ENCODE measurements at regions not wholly inside any gene's neighbourhood (a gene's known extent, or its start where the extent isn't known, plus 50 kb on each side); places are given as distances from the start of the nearest gene placed in this dataset.
A peak's percentile ranks its signal among the peaks of the same experiment; 100 is the strongest.

- TF ChIP-seq ZNF148 (tag by site-specific recombination; IDR thresholded peaks at IDR 0.05; ENCODE audit: borderline replicate concordance) (no peak), ZNF423 (tag by site-specific recombination; IDR thresholded peaks at IDR 0.05) (no peak), ZIC2 (tag by site-specific recombination; IDR thresholded peaks at IDR 0.05) (no peak), GLI4 (tag by site-specific recombination; IDR thresholded peaks at IDR 0.05) (no peak), RBAK (tag by site-specific recombination; IDR thresholded peaks at IDR 0.05) (no peak), HIC1 (tag by site-specific recombination; IDR thresholded peaks at IDR 0.05) (peak; percentile 45; the same call in 1 of the 2 replicates), HOXD13 (CRISPR knock-in tag; IDR thresholded peaks at IDR 0.05; ENCODE audit: borderline replicate concordance) (peak; percentile 91)
Measured at GRCh38 chr20:6882561-6883291, 115.2 kb downstream of the BMP2 start (continued).

- Histone ChIP-seq H3K36me3 (ENCODE audit: control insufficient read depth in 2 of 2, insufficient read depth in 1 of 2, low read length in 2 of 2) (no peaks in the 10 kb centered on the region), H3K27ac (ENCODE audit: extremely low read depth, low read depth, low read length) (no peak overlapping the region; the same call in 1 of the 2 replicates), H3K4me1 (ENCODE audit: control insufficient read depth, insufficient read depth, low read length) (peaks cover 5% of the 10 kb centered on the region; the same call in 1 of the 2 replicates), H3K9me3 (ENCODE audit: control insufficient read depth, insufficient read depth, low read depth, low read length) (no peaks in the 10 kb centered on the region), H3K4me3 (ENCODE audit: low read depth, low read length) (no peak overlapping the region)
- TF ChIP-seq SCRT1 (tag by site-specific recombination; IDR thresholded peaks at IDR 0.05; ENCODE audit: borderline replicate concordance): no peak
- no peak for TF ChIP-seq BCL11A (tag by site-specific recombination; IDR thresholded peaks at IDR 0.05; ENCODE audit: low read depth)
- no peak for TF ChIP-seq ZNF132 (tag by site-specific recombination; IDR thresholded peaks at IDR 0.05; ENCODE audit: borderline replicate concordance)
- no peak for TF ChIP-seq ZNF624 (tag by site-specific recombination; IDR thresholded peaks at IDR 0.05)
- POLR2A ChIA-PET: no interaction called here
- CTCF ChIA-PET: interaction anchor here (0.6 kb wide), 1 partner anchor 459 kb away, joined by 3 read pairs; no protein-coding TSS in a partner anchor
Measured at GRCh38 chr20:6884114-6884513, 116.6 kb downstream of the BMP2 start.

GRCh38 chr20:6886065-6886729 lies 118.7 kb downstream of the BMP2 start:
- Histone ChIP-seq H3K9me3 (ENCODE audit: control insufficient read depth, insufficient read depth, low read depth, low read length) (no peaks in the 10 kb centered on the region), H3K27ac (ENCODE audit: extremely low read depth, low read depth, low read length) (no peak overlapping the region), H3K4me3 (ENCODE audit: low read depth, low read length) (no peak overlapping the region), H3K4me1 (ENCODE audit: control insufficient read depth, insufficient read depth, low read length) (peaks cover 5% of the 10 kb centered on the region; the same call in 1 of the 2 replicates), H3K36me3 (ENCODE audit: control insufficient read depth in 2 of 2, insufficient read depth in 1 of 2, low read length in 2 of 2) (no peaks in the 10 kb centered on the region)
- TF ChIP-seq ZBTB20 (tag by site-specific recombination; IDR thresholded peaks at IDR 0.05) (no peak), YY2 (tag by site-specific recombination; IDR thresholded peaks at IDR 0.05) (no peak), ZNF214 (tag by site-specific recombination; IDR thresholded peaks at IDR 0.05; ENCODE audit: borderline replicate concordance) (no peak), ZBTB26 (tag by site-specific recombination; optimal IDR thresholded peaks at IDR 0.05) (no peak), BCL11B (tag by site-specific recombination; IDR thresholded peaks at IDR 0.05; ENCODE audit: low read depth) (no peak), HOXA7 (CRISPR knock-in tag; IDR thresholded peaks at IDR 0.05; ENCODE audit: borderline replicate concordance) (no peak), GLI2 (tag by site-specific recombination; IDR thresholded peaks at IDR 0.05; ENCODE audit: borderline replicate concordance, low read depth) (no peak)
- ChIA-PET POLR2A (interaction anchor here (0.6 kb wide), 1 partner anchor 1305 kb away, joined by 7 read pairs; no protein-coding TSS in a partner anchor), CTCF (interaction anchor here (0.5 to 1.1 kb wide), 3 partner anchors 59 to 973 kb away, joined by 3 to 5 read pairs (median 4); no protein-coding TSS in a partner anchor)
